Fibroblast of pulmonary artery (primary cell): ENCODE measurements at regions not wholly inside any gene's neighbourhood (a gene's known extent, or its start where the extent isn't known, plus 50 kb on each side); places are given as distances from the start of the nearest gene placed in this dataset.

Experiments used
- DNase-seq: peaks from one replicate; pipeline ENCODE4 v3.0.0-alpha.2; 2010; ENCODE audit warnings: low read depth
- H3K4me3 ChIP-seq: replicated peaks from 2 replicates; pipeline ENCODE4 v1.5.1; 2011; ENCODE audit warnings: low read depth, mild to moderate bottlenecking, control low read depth, low read length, moderate library complexity
- TF ChIP-seq, protein P1 (sequence below): IDR thresholded peaks from 2 replicates; pipeline ENCODE4 v1.5.1; 2011; ENCODE audit warnings: mild to moderate bottlenecking, control low read depth, low read length, inconsistent platforms; ENCODE audit errors: missing control alignments

DNA sequence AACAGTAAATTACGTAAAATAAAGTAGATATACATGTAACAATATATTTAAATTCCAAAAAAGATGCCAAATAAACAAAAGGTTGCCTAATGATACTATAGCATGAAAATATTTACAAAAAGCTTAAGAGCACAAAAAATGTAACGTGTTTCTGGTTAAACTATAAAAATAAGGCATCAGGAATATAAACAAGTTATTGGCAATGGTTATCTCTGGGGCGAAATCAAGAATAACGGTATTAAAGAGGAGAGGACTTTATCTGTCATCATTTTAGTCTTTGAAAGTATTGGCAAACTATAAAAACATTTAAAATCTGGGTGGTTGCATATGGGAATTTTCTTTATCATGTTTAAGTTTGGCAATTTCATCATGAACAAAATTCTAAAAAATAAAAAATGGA is 1599.2 kb downstream of the MAT2B start:
- no peak overlapping the region for H3K4me3 ChIP-seq
- DNase-seq, result no peak
- TF ChIP-seq, protein P1, sequence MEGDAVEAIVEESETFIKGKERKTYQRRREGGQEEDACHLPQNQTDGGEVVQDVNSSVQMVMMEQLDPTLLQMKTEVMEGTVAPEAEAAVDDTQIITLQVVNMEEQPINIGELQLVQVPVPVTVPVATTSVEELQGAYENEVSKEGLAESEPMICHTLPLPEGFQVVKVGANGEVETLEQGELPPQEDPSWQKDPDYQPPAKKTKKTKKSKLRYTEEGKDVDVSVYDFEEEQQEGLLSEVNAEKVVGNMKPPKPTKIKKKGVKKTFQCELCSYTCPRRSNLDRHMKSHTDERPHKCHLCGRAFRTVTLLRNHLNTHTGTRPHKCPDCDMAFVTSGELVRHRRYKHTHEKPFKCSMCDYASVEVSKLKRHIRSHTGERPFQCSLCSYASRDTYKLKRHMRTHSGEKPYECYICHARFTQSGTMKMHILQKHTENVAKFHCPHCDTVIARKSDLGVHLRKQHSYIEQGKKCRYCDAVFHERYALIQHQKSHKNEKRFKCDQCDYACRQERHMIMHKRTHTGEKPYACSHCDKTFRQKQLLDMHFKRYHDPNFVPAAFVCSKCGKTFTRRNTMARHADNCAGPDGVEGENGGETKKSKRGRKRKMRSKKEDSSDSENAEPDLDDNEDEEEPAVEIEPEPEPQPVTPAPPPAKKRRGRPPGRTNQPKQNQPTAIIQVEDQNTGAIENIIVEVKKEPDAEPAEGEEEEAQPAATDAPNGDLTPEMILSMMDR, result no peak

DNA sequence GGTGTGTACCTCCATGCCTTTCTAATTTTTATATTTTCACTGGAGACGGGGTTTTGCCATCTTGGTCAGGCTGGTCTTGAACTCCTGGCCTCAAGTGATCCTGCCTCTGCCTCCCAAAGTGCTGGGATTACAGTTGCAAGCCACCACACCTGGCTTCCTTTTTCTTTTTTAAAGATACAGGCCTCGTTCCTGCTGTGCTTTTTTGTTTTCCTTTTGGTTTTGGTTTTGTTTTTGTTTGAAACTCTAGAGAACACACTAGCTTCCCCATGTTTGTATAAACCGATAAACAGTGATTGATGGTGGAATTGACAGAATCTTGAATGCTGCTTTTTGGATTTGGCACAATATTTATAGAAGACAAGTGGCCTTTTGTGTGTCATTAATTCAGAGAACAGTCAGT is 1603.4 kb downstream of the MAT2B start:
- no peak overlapping the region for H3K4me3 ChIP-seq
- no peak for DNase-seq
- TF ChIP-seq, protein P1, result no peak

- DNase-seq, result no peak
- no peak overlapping the region for H3K4me3 ChIP-seq
- TF ChIP-seq, protein P1, result no peak
Measured at GRCh38 chr5:165119175-165119574, 1613.8 kb downstream of the MAT2B start.

DNA sequence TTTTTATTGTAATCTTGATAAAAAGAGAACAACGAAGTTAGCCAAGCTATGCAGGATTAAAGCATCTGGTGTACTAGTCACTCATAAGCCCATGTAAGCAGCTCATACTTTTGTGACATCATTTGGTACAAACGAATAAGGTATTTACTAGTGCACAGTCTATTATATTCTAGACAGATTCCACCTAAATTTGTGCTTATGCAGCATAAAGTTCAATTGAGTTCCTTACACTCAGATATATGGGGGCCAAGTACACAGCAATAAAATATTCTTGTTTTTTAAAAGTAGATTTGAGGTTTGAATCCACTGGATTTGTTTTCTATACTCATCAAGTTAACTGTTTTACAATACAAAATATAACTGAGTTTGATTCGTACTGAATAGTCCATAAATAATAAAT is 1621.2 kb downstream of the MAT2B start:
- no peak for DNase-seq
- TF ChIP-seq, protein P1, result no peak
- no peak overlapping the region for H3K4me3 ChIP-seq

- H3K4me3 ChIP-seq, result no peak overlapping the region
- DNase-seq, result no peak
- TF ChIP-seq, protein P1, result no peak
Measured at GRCh38 chr5:165127941-165128340, 1622.5 kb downstream of the MAT2B start.

DNA sequence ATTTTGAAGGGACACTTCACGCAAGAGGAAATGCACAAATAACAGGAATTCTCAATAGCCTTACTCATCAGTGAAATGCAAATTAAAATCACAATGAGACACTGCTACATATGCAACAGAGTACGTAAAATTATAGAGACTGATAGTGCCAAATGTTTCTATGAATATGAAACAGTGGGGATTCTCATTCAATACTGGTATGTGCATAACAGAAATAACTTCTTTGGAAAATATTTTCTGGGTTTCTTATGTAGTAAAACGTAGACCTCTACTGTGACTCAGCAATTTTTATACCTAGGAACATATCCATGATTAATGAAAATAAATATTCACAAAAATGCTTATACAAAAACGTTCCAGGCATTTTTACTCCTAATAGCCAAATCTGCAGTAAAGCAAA is 1625.2 kb downstream of the MAT2B start:
- H3K4me3 ChIP-seq, result no peak overlapping the region
- DNase-seq, result no peak
- TF ChIP-seq, protein P1, result no peak

DNA sequence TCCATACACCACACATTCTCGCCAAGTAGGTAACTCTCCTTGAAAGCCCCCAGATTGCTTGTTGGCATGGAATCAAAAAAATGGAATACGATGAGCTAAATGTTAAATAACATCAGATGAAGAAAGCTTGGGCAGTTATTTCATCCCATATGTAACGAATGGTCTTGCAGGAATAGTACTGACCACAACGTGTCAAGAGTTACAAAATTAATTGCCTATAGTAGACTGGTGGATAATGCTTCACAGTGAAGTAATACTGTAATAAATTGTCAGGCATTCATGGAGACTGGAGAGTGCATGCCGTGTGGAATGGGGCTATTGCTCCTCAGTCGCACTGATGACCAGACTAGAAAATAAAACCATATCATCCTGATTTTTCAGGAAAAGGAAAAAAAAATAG is 1628.7 kb downstream of the MAT2B start:
- H3K4me3 ChIP-seq, result no peak overlapping the region
- TF ChIP-seq, protein P1, result no peak
- DNase-seq, result no peak
